ENCODE measurements at regions not wholly inside any gene's neighbourhood (a gene's known extent, or its start where the extent isn't known, plus 50 kb on each side); places are given as distances from the start of the nearest gene placed in this dataset.
"Not testable (repeated sequence)": the region's sequence is repeated elsewhere in the genome, so short reads cannot be mapped to it uniquely, and the experiment has no call there.

DNA sequence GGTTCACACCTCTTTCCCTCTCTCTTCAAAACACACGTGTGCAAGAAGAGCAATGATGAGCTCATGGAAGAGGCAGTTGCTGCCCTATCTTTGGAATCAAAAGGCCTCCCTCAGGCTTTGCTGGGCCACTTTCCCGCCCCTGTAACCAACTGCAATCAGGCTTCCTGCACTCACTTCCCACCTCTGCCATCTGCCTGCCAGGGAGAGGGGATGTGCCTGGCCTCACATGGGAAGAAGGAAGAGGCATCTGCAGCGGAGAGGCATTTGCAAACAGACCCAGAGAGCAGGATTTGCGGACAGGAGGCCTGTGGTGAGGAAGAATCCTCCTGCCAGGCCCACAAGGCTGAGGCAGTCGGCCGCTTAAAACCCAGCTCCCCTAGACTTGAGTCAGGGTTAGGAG lies 175.6 kb upstream of the ATP10A start:
- H3K27ac ChIP-seq, result no peak overlapping the region
- no peak for DNase-seq (ENCODE audit: low spot score)
- ChIA-PET POLR2A (ENCODE audit: low non-redundant PET) (no interaction called here), CTCF (no interaction called here)
- TF ChIP-seq, protein P1, sequence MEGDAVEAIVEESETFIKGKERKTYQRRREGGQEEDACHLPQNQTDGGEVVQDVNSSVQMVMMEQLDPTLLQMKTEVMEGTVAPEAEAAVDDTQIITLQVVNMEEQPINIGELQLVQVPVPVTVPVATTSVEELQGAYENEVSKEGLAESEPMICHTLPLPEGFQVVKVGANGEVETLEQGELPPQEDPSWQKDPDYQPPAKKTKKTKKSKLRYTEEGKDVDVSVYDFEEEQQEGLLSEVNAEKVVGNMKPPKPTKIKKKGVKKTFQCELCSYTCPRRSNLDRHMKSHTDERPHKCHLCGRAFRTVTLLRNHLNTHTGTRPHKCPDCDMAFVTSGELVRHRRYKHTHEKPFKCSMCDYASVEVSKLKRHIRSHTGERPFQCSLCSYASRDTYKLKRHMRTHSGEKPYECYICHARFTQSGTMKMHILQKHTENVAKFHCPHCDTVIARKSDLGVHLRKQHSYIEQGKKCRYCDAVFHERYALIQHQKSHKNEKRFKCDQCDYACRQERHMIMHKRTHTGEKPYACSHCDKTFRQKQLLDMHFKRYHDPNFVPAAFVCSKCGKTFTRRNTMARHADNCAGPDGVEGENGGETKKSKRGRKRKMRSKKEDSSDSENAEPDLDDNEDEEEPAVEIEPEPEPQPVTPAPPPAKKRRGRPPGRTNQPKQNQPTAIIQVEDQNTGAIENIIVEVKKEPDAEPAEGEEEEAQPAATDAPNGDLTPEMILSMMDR (conservative IDR thresholded peaks at IDR 0.05; ENCODE audit: low read depth), result no peak

- TF ChIP-seq, protein P1 (conservative IDR thresholded peaks at IDR 0.05; ENCODE audit: low read depth), result peak; percentile 11; the same call in 1 of the 2 replicates
- no peak overlapping the region for H3K27ac ChIP-seq
- DNase-seq (ENCODE audit: low spot score), result no peak
- ChIA-PET CTCF (interaction anchor here (0.5 kb wide), 1 partner anchor 122 kb away, joined by 4 read pairs; no protein-coding TSS in a partner anchor), POLR2A (ENCODE audit: low non-redundant PET) (no interaction called here)
Observed at GRCh38 chr15:26037369-26037768, 174.2 kb upstream of the ATP10A start.

- H3K27ac ChIP-seq, result no peak overlapping the region
- ChIA-PET CTCF (no interaction called here), POLR2A (ENCODE audit: low non-redundant PET) (no interaction called here)
- no peak for DNase-seq (ENCODE audit: low spot score)
- TF ChIP-seq, protein P1 (conservative IDR thresholded peaks at IDR 0.05; ENCODE audit: low read depth), result no peak
Observed at GRCh38 chr15:26033493-26033892, 170.4 kb upstream of the ATP10A start.

GRCh38 chr15:26032162-26032846 lies 169.2 kb upstream of the ATP10A start:
- CTCF ChIA-PET, result interaction anchor here (0.5 to 0.7 kb wide), 4 partner anchors 10 to 959 kb away, joined by 3 to 6 read pairs (median 4); no protein-coding TSS in a partner anchor
- no peak overlapping the region for H3K27ac ChIP-seq
- POLR2A ChIA-PET (ENCODE audit: low non-redundant PET), result no interaction called here
- TF ChIP-seq, protein P1 (conservative IDR thresholded peaks at IDR 0.05; ENCODE audit: low read depth), result no peak
- no peak for DNase-seq (ENCODE audit: low spot score)

- CTCF ChIA-PET; POLR2A ChIA-PET (ENCODE audit: low non-redundant PET); H3K27ac ChIP-seq; DNase-seq (ENCODE audit: low spot score): not testable (repeated sequence)
Observed at GRCh38 chr15:26029586-26029985, 166.5 kb upstream of the ATP10A start.

GRCh38 chr15:26029146-26029545 lies 166.0 kb upstream of the ATP10A start:
- no peak overlapping the region for H3K27ac ChIP-seq
- no peak for DNase-seq (ENCODE audit: low spot score)
- POLR2A ChIA-PET (ENCODE audit: low non-redundant PET), result no interaction called here
- TF ChIP-seq, protein P1 (conservative IDR thresholded peaks at IDR 0.05; ENCODE audit: low read depth), result no peak
- CTCF ChIA-PET, result no interaction called here

- ChIA-PET POLR2A (ENCODE audit: low non-redundant PET) (no interaction called here), CTCF (no interaction called here)
- no peak for DNase-seq (ENCODE audit: low spot score)
Observed at GRCh38 chr15:26028086-26028740, 165.1 kb upstream of the ATP10A start.

GRCh38 chr15:26026671-26027070 lies 163.5 kb upstream of the ATP10A start:
- CTCF ChIA-PET; DNase-seq (ENCODE audit: low spot score); POLR2A ChIA-PET (ENCODE audit: low non-redundant PET); H3K27ac ChIP-seq: not testable (repeated sequence)

More at GRCh38 chr15:26028086-26028740, 165.1 kb upstream of the ATP10A start:
- no peak overlapping the region for H3K27ac ChIP-seq
- TF ChIP-seq, protein P1 (conservative IDR thresholded peaks at IDR 0.05; ENCODE audit: low read depth), result no peak
